H1 (cell line): ENCODE measurements at regions not wholly inside any gene's neighbourhood (a gene's known extent, or its start where the extent isn't known, plus 50 kb on each side); places are given as distances from the start of the nearest gene placed in this dataset.

Source experiments
- CTCF ChIA-PET: fragments of 300-600 bp; sonication (Branson Sonifier 250); formaldehyde crosslinking; loops from one replicate; lab custom pipeline; 2021; ENCODE audit not compliant: partially characterized antibody; lab: Charles Lee
- POLR2A ChIA-PET: fragments of 300-600 bp; sonication (Branson Sonifier 250); formaldehyde crosslinking; loops from one replicate; lab custom pipeline; 2021; ENCODE audit warnings: inconsistent platforms; ENCODE audit not compliant: partially characterized antibody; lab: Charles Lee
- DNase-seq, 2 experiments: peaks; one replicate each; pipeline versions ENCODE4 v3.0.0 to v3.0.0-alpha.2; 2010 to 2022; ENCODE audit warnings: low spot score in 2 of 2, low read depth in 1 of 2, mixed read lengths in 1 of 2
- FAIRE-seq: peaks from 2 replicates; lab custom pipeline; 2011; peaks lifted over from hg19 to GRCh38; lab: Jason Lieb, UNC
- H2AFZ ChIP-seq: 2 replicates; pipeline ENCODE4 v1.8.1; 2012; ENCODE audit warnings: low read length, inconsistent platforms
- H2AK5ac ChIP-seq: 2 replicates; pipeline ENCODE4 v1.6.1; 2013; ENCODE audit warnings: low read depth, low read length
- H2BK120ac ChIP-seq: replicated peaks from 2 replicates; pipeline ENCODE3; 2013; ENCODE audit warnings: low read depth, low read length, inconsistent platforms
- H2BK12ac ChIP-seq: 2 replicates; pipeline ENCODE4 v1.6.1; 2013; ENCODE audit warnings: low read depth, low read length
- H2BK15ac ChIP-seq: 2 replicates; pipeline ENCODE4 v1.6.1; 2013; ENCODE audit warnings: low read length
- H2BK20ac ChIP-seq: 2 replicates; pipeline ENCODE4 v1.6.1; 2013; ENCODE audit warnings: low read length
- H2BK5ac ChIP-seq: 2 replicates; pipeline ENCODE4 v1.6.1; 2013; ENCODE audit warnings: low read depth, low read length
- H3K14ac ChIP-seq: 2 replicates; pipeline ENCODE4 v1.6.1; 2013; ENCODE audit warnings: inconsistent platforms; ENCODE audit not compliant: insufficient read length
- H3K18ac ChIP-seq: 2 replicates; pipeline ENCODE4 v1.6.1; 2013; ENCODE audit warnings: low read length; ENCODE audit errors: extremely low read depth
- H3K23ac ChIP-seq: 2 replicates; pipeline ENCODE4 v1.6.1; 2013; ENCODE audit warnings: inconsistent platforms; ENCODE audit not compliant: insufficient read length
- H3K23me2 ChIP-seq: 2 replicates; pipeline ENCODE4 v1.6.1; 2013; ENCODE audit warnings: low read depth, low read length
- H3K27ac ChIP-seq: 2 replicates; pipeline ENCODE4 v1.6.1; 2011; ENCODE audit warnings: low read depth, low read length, inconsistent platforms
- H3K27me3 ChIP-seq, 4 experiments: replicated peaks in 1 of 4; 1 replicate in 1 of 4; 2 replicates in 3 of 4; pipeline versions ENCODE4 v1.6.1 to v1.8.1; 2011 to 2013; ENCODE audit warnings: low read length in 3 of 4, mild to moderate bottlenecking in 3 of 4, inconsistent platforms in 2 of 4, mixed read lengths in 2 of 4, moderate library complexity in 1 of 4; ENCODE audit not compliant: control insufficient read depth in 3 of 4, insufficient read depth in 3 of 4; ENCODE audit errors: extremely low read depth in 1 of 4
- H3K36me3 ChIP-seq, 4 experiments: 2 replicates each; pipeline versions ENCODE4 v1.6.1 to v1.8.1; 2011 to 2013; ENCODE audit warnings: mild to moderate bottlenecking in 4 of 4, low read length in 3 of 4, moderate library complexity in 2 of 4, control low read depth in 1 of 4, inconsistent platforms in 1 of 4; ENCODE audit not compliant: insufficient read depth in 4 of 4, control insufficient read depth in 2 of 4
- H3K4ac ChIP-seq: replicated peaks from 2 replicates; pipeline ENCODE3; 2013; ENCODE audit warnings: low read length, low read depth, mixed read lengths, inconsistent platforms; ENCODE audit not compliant: insufficient read length
- H3K4me1 ChIP-seq, 4 experiments: replicated peaks in 1 of 4; 1 replicate in 1 of 4; 2 replicates in 3 of 4; pipeline versions ENCODE4 v1.6.1 to v1.8.1; 2011 to 2013; ENCODE audit warnings: low read length in 3 of 4, inconsistent platforms in 2 of 4, mixed read lengths in 1 of 4; ENCODE audit not compliant: insufficient read depth in 4 of 4, control insufficient read depth in 3 of 4
- H3K4me2 ChIP-seq, 2 experiments: 2 replicates each; pipeline versions ENCODE4 v1.6.1 to v1.8.1; 2011 to 2013; ENCODE audit warnings: low read depth in 2 of 2, low read length in 2 of 2, control low read depth in 1 of 2, inconsistent platforms in 1 of 2, mild to moderate bottlenecking in 1 of 2; ENCODE audit not compliant: insufficient read depth in 1 of 2
- H3K4me3 ChIP-seq, 4 experiments: fragments of 200-600, 300-600 bp in 1 of 4; sonication (generic), shearing (Covaris generic), sonication (Bioruptor Twin) in 1 of 4; 2 replicates each; pipeline versions ENCODE4 v1.5.1 to v1.8.1; 2011 to 2016; ENCODE audit warnings: low read length in 4 of 4, low read depth in 3 of 4, control low read depth in 2 of 4, inconsistent platforms in 2 of 4, mild to moderate bottlenecking in 2 of 4, mixed read lengths in 1 of 4, moderate library complexity in 1 of 4; ENCODE audit not compliant: insufficient read depth in 2 of 4; ENCODE audit errors: extremely low read depth in 1 of 4
- H3K56ac ChIP-seq: replicated peaks from 2 replicates; pipeline ENCODE3; 2013; ENCODE audit warnings: low read depth, mild to moderate bottlenecking, mixed read lengths, low read length, inconsistent platforms; ENCODE audit not compliant: insufficient read length
- H3K79me1 ChIP-seq: 2 replicates; pipeline ENCODE4 v1.6.1; 2013; ENCODE audit warnings: low read depth, low read length, control low read depth
- H3K79me2 ChIP-seq, 2 experiments: 2 replicates each; pipeline versions ENCODE4 v1.6.1 to v1.8.1; 2012 to 2013; ENCODE audit warnings: low read length in 2 of 2, mild to moderate bottlenecking in 2 of 2, inconsistent platforms in 1 of 2; ENCODE audit not compliant: insufficient read depth in 2 of 2, control insufficient read depth in 1 of 2
- H3K9ac ChIP-seq, 4 experiments: replicated peaks in 1 of 4; 1 replicate in 1 of 4; 2 replicates in 3 of 4; pipeline versions ENCODE4 v1.6.1 to v1.8.1; 2011 to 2013; ENCODE audit warnings: low read depth in 3 of 4, low read length in 3 of 4, control low read depth in 2 of 4, mild to moderate bottlenecking in 2 of 4, moderate library complexity in 2 of 4, inconsistent platforms in 1 of 4; ENCODE audit errors: extremely low read depth in 1 of 4
- H3K9me3 ChIP-seq, 2 experiments: 2 replicates each; pipeline versions ENCODE4 v1.6.1 to v1.8.1; 2012 to 2013; ENCODE audit warnings: mild to moderate bottlenecking in 2 of 2, moderate library complexity in 2 of 2, control low read depth in 1 of 2, inconsistent platforms in 1 of 2, low read depth in 1 of 2, low read length in 1 of 2, mixed read lengths in 1 of 2; ENCODE audit not compliant: insufficient read depth in 2 of 2
- H4K20me1 ChIP-seq, 2 experiments: replicated peaks in 1 of 2; 2 replicates each; pipeline versions ENCODE3 to v1.8.1; 2011 to 2013; ENCODE audit warnings: inconsistent platforms in 2 of 2, low read length in 2 of 2, mild to moderate bottlenecking in 1 of 2; ENCODE audit not compliant: insufficient read depth in 2 of 2, control insufficient read depth in 1 of 2
- H4K5ac ChIP-seq: 2 replicates; pipeline ENCODE4 v1.6.1; 2013; ENCODE audit warnings: low read length, low read depth, mixed read lengths, inconsistent platforms; ENCODE audit not compliant: insufficient read length
- H4K8ac ChIP-seq: 2 replicates; pipeline ENCODE4 v1.8.0; 2013; ENCODE audit warnings: mild to moderate bottlenecking, moderate library complexity, low read length, inconsistent platforms; ENCODE audit not compliant: insufficient read depth; ENCODE audit errors: extremely low read depth
- H4K91ac ChIP-seq: replicated peaks from 2 replicates; pipeline ENCODE3; 2013; ENCODE audit warnings: low read length, mixed read lengths, inconsistent platforms; ENCODE audit not compliant: insufficient read length
- KDM5A ChIP-seq: fragments of 200-600 bp; IDR thresholded peaks from 2 replicates; pipeline ENCODE4 v1.7.1; 2012; ENCODE audit warnings: mild to moderate bottlenecking, low read length, inconsistent platforms, mixed read lengths
- TAF1 ChIP-seq: IDR thresholded peaks from 2 replicates; pipeline ENCODE4 v1.6.1; 2011; ENCODE audit warnings: mild to moderate bottlenecking, low read depth, low read length
- ZNF274 ChIP-seq: IDR thresholded peaks from 2 replicates; pipeline ENCODE4 v1.7.0; 2012; ENCODE audit warnings: low read length, borderline replicate concordance; ENCODE audit errors: extremely low read depth
- WGBS, 2 experiments: shearing (Covaris generic) in 1 of 2; methylation state at CpG; one replicate each; pipeline versions ENCODE4 v1.1.6 to v1.1.7; 2013 to 2015; ENCODE audit warnings: low lambda C conversion rate in 2 of 2, mixed read lengths in 2 of 2, inconsistent platforms in 1 of 2, low coverage in 1 of 2, missing lambda C conversion rate in 1 of 2; ENCODE audit not compliant: insufficient replicate concordance in 2 of 2, insufficient coverage in 1 of 2, insufficient read length in 1 of 2; ENCODE audit errors: extremely low coverage in 1 of 2, missing lambda C conversion rate in 1 of 2; 5-methylcytosine and 5-hydroxymethylcytosine counted together

DNA sequence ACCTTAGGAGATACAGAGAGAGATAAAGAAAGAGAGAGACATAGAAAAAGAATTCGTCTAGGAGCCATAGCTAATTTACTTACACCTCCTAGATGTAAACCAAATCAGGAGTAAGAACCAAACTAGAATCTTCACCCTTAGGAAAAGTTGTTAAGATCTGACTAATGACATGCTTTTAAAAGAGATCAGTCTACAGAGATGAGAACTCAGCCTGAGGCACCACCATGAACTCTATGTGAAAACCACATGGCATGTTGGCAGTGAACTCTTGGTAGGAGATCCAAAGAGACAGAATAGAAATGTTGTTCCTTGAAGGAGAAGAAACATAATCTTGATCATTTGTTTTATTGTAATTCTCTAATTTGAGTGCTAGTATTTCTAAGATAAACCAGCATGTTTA is 585.4 kb upstream of the ID2 start:
- Histone ChIP-seq H3K23ac (no peak overlapping the region), H3K23me2 (no peaks in the 10 kb centered on the region), H3K36me3 (no peaks in the 10 kb centered on the region), H3K14ac (no peak overlapping the region), H3K79me2 (no peaks in the 10 kb centered on the region), H3K56ac (no peak overlapping the region), H3K27ac (no peak overlapping the region), H4K91ac (no peak overlapping the region), H3K9ac (no peak overlapping the region), H2BK15ac (no peak overlapping the region), H3K79me1 (no peaks in the 10 kb centered on the region), H3K4me3 (no peak overlapping the region), H4K20me1 (no peaks in the 10 kb centered on the region), H2BK20ac (no peak overlapping the region), H2AFZ (no peak overlapping the region), H3K27me3 (no peaks in the 10 kb centered on the region), H2BK120ac (no peak overlapping the region), H4K8ac (no peak overlapping the region), H3K9me3 (0 out of 4 replicates have a peak, but pooled peaks cover 0 to 3% of the 10 kb centered on the region in 2 experiments), H2BK12ac (no peak overlapping the region), H2AK5ac (no peak overlapping the region), H3K18ac (no peak overlapping the region), H3K4me1 (peaks cover 0 to 3% (median 0%) of the 10 kb centered on the region in 4 experiments; a peak in 2 of 7 replicates), H4K5ac (no peak overlapping the region), H3K4ac (no peak overlapping the region), H2BK5ac (no peak overlapping the region), H3K4me2 (no peak overlapping the region)
- POLR2A ChIA-PET: no interaction called here
- CTCF ChIA-PET: interaction anchor here (0.7 to 1.6 kb wide), 4 partner anchors 9 to 886 kb away, joined by 3 to 7 read pairs (median 3); no protein-coding TSS in a partner anchor
- FAIRE-seq: no peak
- 75% methylated on average over 1 of the region's 1 CpG; no CpG with 5 or more reads in 1 of the 2 experiments for WGBS, 2 experiments
- no peak for DNase-seq
- TF ChIP-seq KDM5A (no peak), TAF1 (no peak), ZNF274 (no peak)
